HL-60 (cell line): ENCODE measurements at regions not wholly inside any gene's neighbourhood (a gene's known extent, or its start where the extent isn't known, plus 50 kb on each side); places are given as distances from the start of the nearest gene placed in this dataset.
A peak's percentile ranks its signal among the peaks of the same experiment; 100 is the strongest.

Experiments used
- DNase-seq, 2 experiments: peaks; one replicate each; pipeline ENCODE4 v3.0.0-alpha.2; 2010 to 2020; ENCODE audit warnings: low read depth in 1 of 2, low spot score in 1 of 2
- H3K27ac ChIP-seq: fragments of 250-450 bp; sonication (Bioruptor Pico); replicated peaks from 2 replicates; pipeline ENCODE4 v1.5.1; 2020; ENCODE audit warnings: mild to moderate bottlenecking, moderate library complexity
- H3K27me3 ChIP-seq: fragments of 250-450 bp; sonication (Bioruptor Pico); 2 replicates; pipeline ENCODE4 v1.5.1; 2021; ENCODE audit warnings: mild to moderate bottlenecking, moderate library complexity; ENCODE audit not compliant: insufficient read depth, poor library complexity, severe bottlenecking
- H3K4me3 ChIP-seq: replicated peaks from 2 replicates; pipeline ENCODE4 v1.5.1; 2011; ENCODE audit warnings: mild to moderate bottlenecking, control low read depth, low read length; ENCODE audit not compliant: insufficient read depth
- GABPA ChIP-seq: IDR thresholded peaks from 2 replicates; pipeline ENCODE4 v1.6.1; 2012; ENCODE audit warnings: low read depth
- POLR2AphosphoS5 ChIP-seq: IDR thresholded peaks from 2 replicates; pipeline ENCODE4 v1.6.1; 2012; ENCODE audit warnings: low read depth
- SPI1 ChIP-seq: IDR thresholded peaks from 2 replicates; pipeline ENCODE4 v1.6.1; 2012; ENCODE audit warnings: low read depth, mild to moderate bottlenecking, borderline replicate concordance
- TF ChIP-seq, protein P1 (sequence below): IDR thresholded peaks from one replicate; pipeline ENCODE4 v1.5.1; 2011; ENCODE audit warnings: low read length, control low read depth, inconsistent platforms; ENCODE audit not compliant: insufficient read depth
- TF ChIP-seq, protein P2 (sequence below): IDR thresholded peaks from 2 replicates; pipeline ENCODE4 v1.6.1; 2012; ENCODE audit warnings: low read depth; ENCODE audit not compliant: insufficient replicate concordance

DNA sequence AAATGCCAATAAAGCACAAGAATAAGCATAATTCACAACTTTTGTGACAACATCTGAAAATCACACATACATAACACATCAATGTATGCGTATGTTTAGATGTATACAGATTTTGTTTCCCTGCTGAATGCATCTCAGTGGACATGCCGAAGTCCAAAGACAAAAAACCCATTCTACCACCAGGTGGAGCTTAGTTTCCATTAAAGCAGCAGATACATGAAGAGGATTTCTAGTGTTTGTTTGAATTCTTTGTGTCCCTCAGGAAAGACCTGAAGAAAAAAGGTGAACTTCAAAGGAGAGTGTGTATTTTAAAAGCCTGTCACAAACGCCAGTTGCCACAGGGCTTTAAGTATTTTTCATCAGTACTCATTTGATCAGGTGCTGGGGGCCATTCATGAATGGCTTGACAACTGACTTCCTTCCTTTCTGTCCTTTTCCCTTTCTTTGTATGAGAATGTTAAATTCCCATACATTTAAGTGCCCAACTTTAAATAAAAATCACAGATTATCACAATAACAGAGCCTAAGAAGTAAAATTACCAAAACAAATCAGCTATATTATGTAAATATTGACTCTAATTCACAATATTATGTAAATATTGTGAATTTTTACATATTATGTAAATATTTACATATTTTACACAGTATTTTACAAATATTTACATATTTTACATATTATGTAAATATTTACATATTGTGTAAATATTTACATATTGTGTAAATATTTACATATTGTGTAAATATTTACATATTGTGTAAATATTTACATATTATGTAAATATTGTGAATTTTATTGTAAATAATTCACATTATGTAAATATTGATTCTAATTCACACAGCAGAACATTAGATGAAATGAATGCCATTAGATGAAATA is 343.0 kb downstream of the CRPPA start:
- no peak for TF ChIP-seq POLR2AphosphoS5
- TF ChIP-seq SPI1 = no peak
- TF ChIP-seq, protein P1, sequence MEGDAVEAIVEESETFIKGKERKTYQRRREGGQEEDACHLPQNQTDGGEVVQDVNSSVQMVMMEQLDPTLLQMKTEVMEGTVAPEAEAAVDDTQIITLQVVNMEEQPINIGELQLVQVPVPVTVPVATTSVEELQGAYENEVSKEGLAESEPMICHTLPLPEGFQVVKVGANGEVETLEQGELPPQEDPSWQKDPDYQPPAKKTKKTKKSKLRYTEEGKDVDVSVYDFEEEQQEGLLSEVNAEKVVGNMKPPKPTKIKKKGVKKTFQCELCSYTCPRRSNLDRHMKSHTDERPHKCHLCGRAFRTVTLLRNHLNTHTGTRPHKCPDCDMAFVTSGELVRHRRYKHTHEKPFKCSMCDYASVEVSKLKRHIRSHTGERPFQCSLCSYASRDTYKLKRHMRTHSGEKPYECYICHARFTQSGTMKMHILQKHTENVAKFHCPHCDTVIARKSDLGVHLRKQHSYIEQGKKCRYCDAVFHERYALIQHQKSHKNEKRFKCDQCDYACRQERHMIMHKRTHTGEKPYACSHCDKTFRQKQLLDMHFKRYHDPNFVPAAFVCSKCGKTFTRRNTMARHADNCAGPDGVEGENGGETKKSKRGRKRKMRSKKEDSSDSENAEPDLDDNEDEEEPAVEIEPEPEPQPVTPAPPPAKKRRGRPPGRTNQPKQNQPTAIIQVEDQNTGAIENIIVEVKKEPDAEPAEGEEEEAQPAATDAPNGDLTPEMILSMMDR = peak; percentile 46
- TF ChIP-seq, protein P2, sequence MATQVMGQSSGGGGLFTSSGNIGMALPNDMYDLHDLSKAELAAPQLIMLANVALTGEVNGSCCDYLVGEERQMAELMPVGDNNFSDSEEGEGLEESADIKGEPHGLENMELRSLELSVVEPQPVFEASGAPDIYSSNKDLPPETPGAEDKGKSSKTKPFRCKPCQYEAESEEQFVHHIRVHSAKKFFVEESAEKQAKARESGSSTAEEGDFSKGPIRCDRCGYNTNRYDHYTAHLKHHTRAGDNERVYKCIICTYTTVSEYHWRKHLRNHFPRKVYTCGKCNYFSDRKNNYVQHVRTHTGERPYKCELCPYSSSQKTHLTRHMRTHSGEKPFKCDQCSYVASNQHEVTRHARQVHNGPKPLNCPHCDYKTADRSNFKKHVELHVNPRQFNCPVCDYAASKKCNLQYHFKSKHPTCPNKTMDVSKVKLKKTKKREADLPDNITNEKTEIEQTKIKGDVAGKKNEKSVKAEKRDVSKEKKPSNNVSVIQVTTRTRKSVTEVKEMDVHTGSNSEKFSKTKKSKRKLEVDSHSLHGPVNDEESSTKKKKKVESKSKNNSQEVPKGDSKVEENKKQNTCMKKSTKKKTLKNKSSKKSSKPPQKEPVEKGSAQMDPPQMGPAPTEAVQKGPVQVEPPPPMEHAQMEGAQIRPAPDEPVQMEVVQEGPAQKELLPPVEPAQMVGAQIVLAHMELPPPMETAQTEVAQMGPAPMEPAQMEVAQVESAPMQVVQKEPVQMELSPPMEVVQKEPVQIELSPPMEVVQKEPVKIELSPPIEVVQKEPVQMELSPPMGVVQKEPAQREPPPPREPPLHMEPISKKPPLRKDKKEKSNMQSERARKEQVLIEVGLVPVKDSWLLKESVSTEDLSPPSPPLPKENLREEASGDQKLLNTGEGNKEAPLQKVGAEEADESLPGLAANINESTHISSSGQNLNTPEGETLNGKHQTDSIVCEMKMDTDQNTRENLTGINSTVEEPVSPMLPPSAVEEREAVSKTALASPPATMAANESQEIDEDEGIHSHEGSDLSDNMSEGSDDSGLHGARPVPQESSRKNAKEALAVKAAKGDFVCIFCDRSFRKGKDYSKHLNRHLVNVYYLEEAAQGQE = no peak
- Histone ChIP-seq H3K27me3 (no peaks in the 10 kb centered on the region), H3K27ac (no peak overlapping the region), H3K4me3 (no peak overlapping the region)
- peak; percentile 21 to 34 for DNase-seq

DNA sequence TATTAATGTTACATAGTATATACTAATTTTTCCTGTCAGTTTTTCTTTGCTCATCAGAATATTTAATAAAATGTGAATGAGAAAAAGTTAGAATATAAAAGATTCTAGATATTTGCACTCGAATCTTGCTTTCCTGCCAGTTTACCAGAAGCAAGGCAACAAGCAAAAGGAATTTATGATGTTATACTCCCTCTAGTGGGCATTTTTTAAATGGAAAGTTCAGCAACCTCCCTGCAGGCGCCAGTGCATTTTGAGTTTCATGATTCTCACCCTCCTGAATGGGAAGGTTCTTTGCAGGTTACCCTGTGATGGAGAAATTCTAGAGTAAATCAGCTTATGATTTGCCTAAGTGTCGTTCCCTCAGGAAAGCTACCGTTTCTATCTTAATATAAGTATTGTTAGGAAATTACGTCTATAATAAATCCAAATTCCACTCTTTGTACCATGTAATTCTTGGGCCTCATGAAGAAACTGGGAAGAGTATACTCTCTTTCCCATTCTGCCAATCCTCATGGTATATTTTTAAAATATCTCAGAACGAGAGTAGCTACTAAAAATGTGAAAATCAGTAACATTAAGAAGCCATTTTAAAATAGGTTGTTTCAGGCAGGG is 350.0 kb downstream of the CRPPA start:
- no peak for TF ChIP-seq SPI1
- TF ChIP-seq, protein P1 = peak; percentile 13
- no peak for TF ChIP-seq GABPA
- no peaks in the 10 kb centered on the region for H3K27me3 ChIP-seq
- DNase-seq = peak in 1 of 2 experiments; percentile 23
- H3K27ac ChIP-seq = no peak overlapping the region
- H3K4me3 ChIP-seq = no peak overlapping the region

DNA sequence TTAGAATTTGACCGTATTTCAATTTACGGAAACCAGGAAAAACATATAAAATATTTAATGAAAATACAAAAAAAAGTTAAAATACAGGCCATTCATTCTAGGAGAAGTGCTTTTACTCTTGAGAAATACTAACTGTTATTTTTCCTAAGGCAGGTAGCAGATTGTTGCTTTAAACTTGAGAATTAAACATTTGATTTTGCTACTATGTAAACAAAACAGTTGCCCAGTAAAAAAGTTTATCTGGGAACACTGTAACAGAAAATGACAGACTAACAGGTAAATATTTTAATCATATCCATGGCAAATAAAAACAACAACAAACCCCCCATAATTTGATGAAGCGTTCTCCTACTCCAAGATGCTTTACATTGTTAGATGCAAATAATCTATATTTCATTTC is 350.5 kb downstream of the CRPPA start:
- Histone ChIP-seq H3K27ac (no peak overlapping the region), H3K4me3 (no peak overlapping the region), H3K27me3 (no peaks in the 10 kb centered on the region)
- no peak for DNase-seq
- TF ChIP-seq, protein P2 = no peak
- TF ChIP-seq SPI1 (no peak), POLR2AphosphoS5 (no peak), GABPA (no peak)
- TF ChIP-seq, protein P1 = no peak
